Endothelial cell of hepatic sinusoid (primary cell): ENCODE measurements at regions not wholly inside any gene's neighbourhood (a gene's known extent, or its start where the extent isn't known, plus 50 kb on each side); places are given as distances from the start of the nearest gene placed in this dataset.
"Not testable (repeated sequence)": the region's sequence is repeated elsewhere in the genome, so short reads cannot be mapped to it uniquely, and the experiment has no call there.

Experiments
- in situ Hi-C: cut with HindIII; loops from 2 replicates; pipeline ENCODE4 v1.10.0; 2017; ENCODE audit warnings: low sequenced_read_pairs

GRCh38 chr1:4166713-4167112 lies 266.6 kb upstream of the C1orf174 start:
- in situ Hi-C loops, result no loop called here

GRCh38 chr1:4169991-4170390 lies 269.9 kb upstream of the C1orf174 start:
- in situ Hi-C loops, result no loop called here

GRCh38 chr1:4170548-4171340 lies 270.7 kb upstream of the C1orf174 start:
- in situ Hi-C loops, result no loop called here

- in situ Hi-C loops, result no loop called here
Observed at GRCh38 chr1:4171480-4172450, 271.7 kb upstream of the C1orf174 start.

GRCh38 chr1:4172644-4173599 lies 272.9 kb upstream of the C1orf174 start:
- in situ Hi-C loops, result no loop called here

- in situ Hi-C loops, result no loop called here
Observed at GRCh38 chr1:4173731-4174130, 273.7 kb upstream of the C1orf174 start.

- in situ Hi-C loops, result no loop called here
Observed at GRCh38 chr1:4174291-4175200, 274.5 kb upstream of the C1orf174 start.

GRCh38 chr1:4175566-4176405 lies 275.7 kb upstream of the C1orf174 start:
- in situ Hi-C loops, result no loop called here

- in situ Hi-C loops, result no loop called here
Observed at GRCh38 chr1:4176841-4177240, 276.8 kb upstream of the C1orf174 start.

GRCh38 chr1:4177425-4178150 lies 277.5 kb upstream of the C1orf174 start:
- in situ Hi-C loops, result no loop called here

- in situ Hi-C loops, result no loop called here
Observed at GRCh38 chr1:4178501-4179113, 278.5 kb upstream of the C1orf174 start.

- in situ Hi-C loops, result no loop called here
Observed at GRCh38 chr1:4179914-4180735, 280.1 kb upstream of the C1orf174 start.

- in situ Hi-C loops, result not testable (repeated sequence)
Observed at GRCh38 chr1:4186486-4186885, 286.4 kb upstream of the C1orf174 start.

GRCh38 chr1:4203501-4203900 lies 303.4 kb upstream of the C1orf174 start:
- in situ Hi-C loops, result no loop called here

- in situ Hi-C loops, result no loop called here
Observed at GRCh38 chr1:4207183-4207582, 307.1 kb upstream of the C1orf174 start.

GRCh38 chr1:4207842-4208692 lies 308.0 kb upstream of the C1orf174 start:
- in situ Hi-C loops, result no loop called here
